CD8-positive, alpha-beta memory T cell (primary cell): ENCODE measurements at regions not wholly inside any gene's neighbourhood (a gene's known extent, or its start where the extent isn't known, plus 50 kb on each side); places are given as distances from the start of the nearest gene placed in this dataset.

ENCODE experiments used
- CTCF ChIA-PET: fragments of 350-600 bp; sonication (Branson Sonifier 250); formaldehyde crosslinking; loops from one replicate; lab custom pipeline; 2021; ENCODE audit warnings: antibody characterized with exemption; lab: Charles Lee
- POLR2A ChIA-PET: fragments of 350-600 bp; sonication (Branson Sonifier 250); formaldehyde crosslinking; loops from one replicate; lab custom pipeline; 2021; ENCODE audit warnings: antibody characterized with exemption; lab: Charles Lee
- DNase-seq, 5 donors: peaks; one replicate each; pipeline versions ENCODE4 v3.0.0 to v3.0.0-alpha.2; 2020 to 2022; ENCODE audit warnings: mixed read lengths in 1 of 5
- H3K27ac ChIP-seq: one replicate; pipeline ENCODE4 v1.7.0; 2013; ENCODE audit warnings: low read depth, mild to moderate bottlenecking, low read length, moderate library complexity
- H3K27me3 ChIP-seq: 2 replicates; pipeline ENCODE4 v1.7.0; 2013; ENCODE audit warnings: low read length, mild to moderate bottlenecking; ENCODE audit not compliant: insufficient read depth, poor library complexity, severe bottlenecking
- H3K36me3 ChIP-seq: 2 replicates; pipeline ENCODE4 v1.7.0; 2013; ENCODE audit warnings: mild to moderate bottlenecking, low read length, moderate library complexity; ENCODE audit not compliant: insufficient read depth
- H3K4me1 ChIP-seq: 2 replicates; pipeline ENCODE4 v1.7.0; 2013; ENCODE audit warnings: mild to moderate bottlenecking, low read length, moderate library complexity; ENCODE audit not compliant: insufficient read depth
- H3K4me3 ChIP-seq: 2 replicates; pipeline ENCODE4 v1.7.0; 2013; ENCODE audit warnings: mild to moderate bottlenecking, low read length
- H3K9me3 ChIP-seq: 2 replicates; pipeline ENCODE4 v1.7.0; 2013; ENCODE audit warnings: mild to moderate bottlenecking, low read length
- H3K27ac Mint-ChIP-seq, 8 donors: one replicate each; pipeline ENCODE4 v1.8.0; 2020 to 2021; ENCODE audit warnings: mixed read lengths in 8 of 8, mild to moderate bottlenecking in 6 of 8, inconsistent platforms in 3 of 8, moderate library complexity in 3 of 8
- H3K27me3 Mint-ChIP-seq, 2 donors: one replicate each; pipeline ENCODE4 v1.8.0; 2020 to 2021; ENCODE audit warnings: mixed read lengths in 2 of 2, mild to moderate bottlenecking in 1 of 2, moderate library complexity in 1 of 2
- H3K36me3 Mint-ChIP-seq, 3 donors: one replicate each; pipeline ENCODE4 v1.8.0; 2020 to 2021; ENCODE audit warnings: mixed read lengths in 3 of 3, inconsistent platforms in 1 of 3, mild to moderate bottlenecking in 1 of 3
- H3K4me1 Mint-ChIP-seq, 3 donors: one replicate each; pipeline ENCODE4 v1.8.0; 2020 to 2021; ENCODE audit warnings: mixed read lengths in 3 of 3, inconsistent platforms in 1 of 3, mild to moderate bottlenecking in 1 of 3
- H3K4me3 Mint-ChIP-seq, 7 donors: one replicate each; pipeline ENCODE4 v1.8.0; 2020 to 2021; ENCODE audit warnings: mixed read lengths in 7 of 7, mild to moderate bottlenecking in 6 of 7, moderate library complexity in 4 of 7, inconsistent platforms in 2 of 7
- H3K9me3 Mint-ChIP-seq, 5 donors: one replicate each; pipeline ENCODE4 v1.8.0; 2020 to 2022; ENCODE audit warnings: mixed read lengths in 5 of 5, mild to moderate bottlenecking in 3 of 5, moderate library complexity in 2 of 5, inconsistent platforms in 1 of 5

GRCh38 chr11:115931548-115932083 lies 427.4 kb upstream of the CADM1 start:
- Histone ChIP-seq H3K9me3 (no peaks in the 10 kb centered on the region), H3K27ac (no peak overlapping the region), H3K4me1 (no peaks in the 10 kb centered on the region), H3K4me3 (no peak overlapping the region), H3K27me3 (no peaks in the 10 kb centered on the region), H3K36me3 (no peaks in the 10 kb centered on the region)
- Mint-ChIP-seq H3K4me3 (no peak overlapping the region), H3K36me3 (no peaks in the 10 kb centered on the region), H3K4me1 (no peaks in the 10 kb centered on the region), H3K27ac (no peak overlapping the region), H3K9me3 (no peaks in the 10 kb centered on the region), H3K27me3 (peaks cover 0 to 8% of the 10 kb centered on the region in 2 donors)
- CTCF ChIA-PET, result no interaction called here
- POLR2A ChIA-PET, result no interaction called here
- DNase-seq, result no peak

- H3K4me1 ChIP-seq, result no peaks in the 10 kb centered on the region
These were observed 426.8 kb upstream of the CADM1 start for GRCh38 chr11:115930886-115931547.

GRCh38 chr11:115930291-115930690 lies 426.1 kb upstream of the CADM1 start:
- no peaks in the 10 kb centered on the region for H3K36me3 ChIP-seq
- POLR2A ChIA-PET, result no interaction called here
- no peaks in the 10 kb centered on the region for H3K4me1 ChIP-seq
- no peak overlapping the region for H3K4me3 ChIP-seq
- no peaks in the 10 kb centered on the region for H3K36me3 Mint-ChIP-seq
- H3K27ac ChIP-seq, result no peak overlapping the region
- H3K27ac Mint-ChIP-seq, result no peak overlapping the region
- peaks cover 0 to 2% (median 0%) of the 10 kb centered on the region in 5 donors for H3K9me3 Mint-ChIP-seq
- no peaks in the 10 kb centered on the region for H3K4me1 Mint-ChIP-seq
- H3K9me3 ChIP-seq, result no peaks in the 10 kb centered on the region
- CTCF ChIA-PET, result no interaction called here
- H3K4me3 Mint-ChIP-seq, result no peak overlapping the region
- H3K27me3 ChIP-seq, result no peaks in the 10 kb centered on the region
- H3K27me3 Mint-ChIP-seq, result peaks cover 0 to 7% of the 10 kb centered on the region in 2 donors
- no peak for DNase-seq

More at GRCh38 chr11:115930886-115931547, 426.8 kb upstream of the CADM1 start:
- ChIA-PET CTCF (no interaction called here), POLR2A (no interaction called here)
- H3K4me1 Mint-ChIP-seq, result no peaks in the 10 kb centered on the region
- H3K9me3 Mint-ChIP-seq, result peaks cover 0 to 2% (median 0%) of the 10 kb centered on the region in 5 donors
- no peak overlapping the region for H3K27ac ChIP-seq
- H3K36me3 Mint-ChIP-seq, result no peaks in the 10 kb centered on the region
- no peak overlapping the region for H3K4me3 Mint-ChIP-seq
- no peak for DNase-seq
- H3K27me3 ChIP-seq, result no peaks in the 10 kb centered on the region
- no peaks in the 10 kb centered on the region for H3K36me3 ChIP-seq
- peaks cover 0 to 8% of the 10 kb centered on the region in 2 donors for H3K27me3 Mint-ChIP-seq
- no peaks in the 10 kb centered on the region for H3K9me3 ChIP-seq
- H3K27ac Mint-ChIP-seq, result no peak overlapping the region
- H3K4me3 ChIP-seq, result no peak overlapping the region

DNA sequence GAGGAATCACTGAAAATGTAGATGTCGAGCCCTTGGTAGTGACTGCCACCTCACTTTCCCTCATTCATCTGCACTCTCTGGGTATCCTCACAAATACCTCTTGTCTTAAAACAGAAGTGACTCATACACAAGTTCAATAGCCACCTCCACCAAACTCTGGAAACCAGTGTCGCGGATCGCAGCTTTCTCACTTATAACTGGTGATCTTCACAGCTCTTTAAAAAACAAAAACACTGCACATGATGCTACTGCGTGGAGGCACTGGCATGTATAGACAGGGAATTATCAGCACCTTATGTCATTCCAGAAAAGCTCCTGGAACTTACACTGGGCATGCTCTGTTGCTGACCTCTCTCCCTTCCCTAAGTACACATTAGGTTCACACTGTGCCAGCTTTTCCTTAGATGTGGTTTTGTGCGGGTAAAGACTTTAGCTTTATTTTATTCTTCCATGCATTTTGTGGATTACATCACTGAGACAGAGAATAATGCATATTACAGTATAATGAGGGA lies 425.5 kb upstream of the CADM1 start:
- Mint-ChIP-seq H3K36me3 (no peaks in the 10 kb centered on the region), H3K4me1 (no peaks in the 10 kb centered on the region), H3K27me3 (peaks cover 0 to 7% of the 10 kb centered on the region in 2 donors), H3K9me3 (peaks cover 0 to 2% (median 0%) of the 10 kb centered on the region in 5 donors), H3K27ac (no peak overlapping the region), H3K4me3 (no peak overlapping the region)
- Histone ChIP-seq H3K4me3 (no peak overlapping the region), H3K27ac (no peak overlapping the region), H3K4me1 (no peaks in the 10 kb centered on the region), H3K36me3 (no peaks in the 10 kb centered on the region), H3K27me3 (no peaks in the 10 kb centered on the region), H3K9me3 (no peaks in the 10 kb centered on the region)
- CTCF ChIA-PET, result no interaction called here
- POLR2A ChIA-PET, result no interaction called here
- no peak for DNase-seq

GRCh38 chr11:115928811-115929210 lies 424.6 kb upstream of the CADM1 start:
- POLR2A ChIA-PET, result no interaction called here
- H3K27me3 Mint-ChIP-seq, result peaks cover 0 to 7% of the 10 kb centered on the region in 2 donors

DNA sequence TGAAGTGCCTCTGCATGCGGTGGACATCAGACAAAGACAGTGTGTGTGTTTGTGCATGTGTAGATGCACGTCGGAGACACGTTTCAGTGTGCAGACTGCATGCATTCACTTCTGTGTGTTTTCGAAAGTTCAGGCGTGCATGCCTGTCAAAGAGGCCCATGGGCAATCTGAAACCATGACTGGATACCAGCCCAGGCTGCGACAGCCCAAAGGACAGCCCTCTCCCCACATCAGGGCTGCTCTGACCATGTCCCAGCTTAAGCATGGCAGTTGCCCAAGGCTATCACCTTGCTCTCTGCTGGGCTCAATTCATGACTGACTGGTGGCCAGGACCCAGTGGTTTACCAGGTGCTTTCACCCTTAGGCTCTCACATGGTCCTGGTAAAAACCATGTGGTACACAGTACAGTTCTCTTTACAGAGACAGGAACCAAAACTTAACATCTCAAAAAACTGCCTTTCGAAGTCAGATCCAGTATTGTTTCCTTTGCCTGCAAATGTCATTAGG lies 423.7 kb upstream of the CADM1 start:
- Mint-ChIP-seq H3K36me3 (no peaks in the 10 kb centered on the region), H3K4me3 (no peak overlapping the region), H3K27ac (no peak overlapping the region), H3K9me3 (peaks cover 0 to 2% (median 0%) of the 10 kb centered on the region in 5 donors), H3K27me3 (peaks cover 0 to 5% of the 10 kb centered on the region in 2 donors), H3K4me1 (no peaks in the 10 kb centered on the region)
- Histone ChIP-seq H3K27ac (no peak overlapping the region), H3K9me3 (no peaks in the 10 kb centered on the region), H3K27me3 (no peaks in the 10 kb centered on the region), H3K36me3 (no peaks in the 10 kb centered on the region), H3K4me1 (no peaks in the 10 kb centered on the region), H3K4me3 (no peak overlapping the region)
- ChIA-PET CTCF (no interaction called here), POLR2A (no interaction called here)
- no peak for DNase-seq

More at GRCh38 chr11:115928811-115929210, 424.6 kb upstream of the CADM1 start:
- no peak overlapping the region for H3K4me3 ChIP-seq
- no peak overlapping the region for H3K27ac ChIP-seq
- Mint-ChIP-seq H3K4me1 (no peaks in the 10 kb centered on the region), H3K4me3 (no peak overlapping the region), H3K27ac (no peak overlapping the region), H3K36me3 (no peaks in the 10 kb centered on the region), H3K9me3 (peaks cover 0 to 2% (median 0%) of the 10 kb centered on the region in 5 donors)
- no peaks in the 10 kb centered on the region for H3K9me3 ChIP-seq
- no peaks in the 10 kb centered on the region for H3K27me3 ChIP-seq
- no peak for DNase-seq
- CTCF ChIA-PET, result no interaction called here
- H3K4me1 ChIP-seq, result no peaks in the 10 kb centered on the region
- no peaks in the 10 kb centered on the region for H3K36me3 ChIP-seq

GRCh38 chr11:115926601-115927000 lies 422.4 kb upstream of the CADM1 start:
- no peak overlapping the region for H3K4me3 Mint-ChIP-seq

DNA sequence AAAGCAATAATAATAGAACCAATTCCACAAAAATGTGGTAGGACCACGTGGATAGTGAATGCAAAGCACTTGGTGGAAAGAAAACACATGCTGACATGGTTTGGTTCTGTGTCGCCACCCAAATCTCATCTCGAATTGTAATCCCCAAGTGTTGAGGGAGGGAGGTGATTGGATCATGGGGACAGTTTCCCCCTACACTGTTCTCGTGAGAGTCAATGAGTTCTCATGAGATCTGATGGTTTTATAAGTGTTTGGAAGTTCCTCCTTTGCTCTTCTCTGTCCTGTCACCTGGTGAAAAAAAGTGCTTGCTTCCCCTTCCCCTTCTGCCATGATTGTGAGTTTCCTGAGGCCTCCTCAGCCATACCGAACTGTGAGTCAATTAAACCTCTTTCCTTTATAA lies 421.9 kb upstream of the CADM1 start:
- Histone ChIP-seq H3K9me3 (no peaks in the 10 kb centered on the region), H3K36me3 (no peaks in the 10 kb centered on the region), H3K4me3 (no peak overlapping the region), H3K4me1 (no peaks in the 10 kb centered on the region), H3K27me3 (no peaks in the 10 kb centered on the region), H3K27ac (no peak overlapping the region)
- Mint-ChIP-seq H3K36me3 (no peaks in the 10 kb centered on the region), H3K4me3 (no peak overlapping the region), H3K9me3 (peaks cover 0 to 2% (median 0%) of the 10 kb centered on the region in 5 donors), H3K4me1 (no peaks in the 10 kb centered on the region), H3K27ac (no peak overlapping the region), H3K27me3 (peaks cover 0 to 2% of the 10 kb centered on the region in 2 donors)
- CTCF ChIA-PET, result no interaction called here
- POLR2A ChIA-PET, result no interaction called here
- no peak for DNase-seq

More at GRCh38 chr11:115926601-115927000, 422.4 kb upstream of the CADM1 start:
- Mint-ChIP-seq H3K27ac (no peak overlapping the region), H3K36me3 (no peaks in the 10 kb centered on the region), H3K27me3 (peaks cover 0 to 2% of the 10 kb centered on the region in 2 donors), H3K9me3 (peaks cover 0 to 2% (median 0%) of the 10 kb centered on the region in 5 donors), H3K4me1 (no peaks in the 10 kb centered on the region)
- ChIA-PET POLR2A (no interaction called here), CTCF (no interaction called here)
- Histone ChIP-seq H3K9me3 (no peaks in the 10 kb centered on the region), H3K27me3 (no peaks in the 10 kb centered on the region), H3K27ac (no peak overlapping the region), H3K4me1 (no peaks in the 10 kb centered on the region), H3K4me3 (no peak overlapping the region), H3K36me3 (no peaks in the 10 kb centered on the region)
- no peak for DNase-seq
